Neural progenitor cell (in vitro differentiated cells): ENCODE measurements at regions not wholly inside any gene's neighbourhood (a gene's known extent, or its start where the extent isn't known, plus 50 kb on each side); places are given as distances from the start of the nearest gene placed in this dataset.

Source experiments
- DNase-seq: peaks from one replicate; pipeline ENCODE4 v3.0.0-alpha.2; 2016; ENCODE audit warnings: low spot score
- H2AFZ ChIP-seq: fragments of 200-600 bp; sonication (generic); replicated peaks from 2 replicates; pipeline ENCODE4 v1.6.1; 2016; ENCODE audit warnings: antibody characterized with exemption
- H3F3A ChIP-seq: fragments of 200-600 bp; sonication (generic); 2 replicates; pipeline ENCODE4 v1.6.1; 2016; ENCODE audit warnings: antibody characterized with exemption, low read depth
- H3K27ac ChIP-seq: fragments of 200-600 bp; sonication (generic); 2 replicates; pipeline ENCODE4 v1.5.1; 2016; ENCODE audit warnings: mild to moderate bottlenecking
- H3K27me3 ChIP-seq: fragments of 200-600 bp; sonication (generic); 2 replicates; pipeline ENCODE4 v1.6.1; 2016; ENCODE audit warnings: mild to moderate bottlenecking, moderate library complexity
- H3K36me3 ChIP-seq: fragments of 200-600 bp; sonication (generic); 2 replicates; pipeline ENCODE4 v1.5.1; 2016
- H3K4me1 ChIP-seq: fragments of 200-600 bp; sonication (generic); 2 replicates; pipeline ENCODE4 v1.6.1; 2016; ENCODE audit warnings: mixed run types
- H3K4me2 ChIP-seq: fragments of 200-600 bp; sonication (generic); 2 replicates; pipeline ENCODE4 v1.6.1; 2016
- H3K4me3 ChIP-seq: fragments of 200-600 bp; sonication (generic); 2 replicates; pipeline ENCODE4 v1.5.1; 2016
- H3K79me2 ChIP-seq: fragments of 200-600 bp; sonication (generic); 2 replicates; pipeline ENCODE4 v1.6.1; 2016; ENCODE audit warnings: low read depth
- H3K9ac ChIP-seq: fragments of 200-600 bp; sonication (generic); 2 replicates; pipeline ENCODE4 v1.6.1; 2016
- H3K9me3 ChIP-seq: fragments of 200-600 bp; sonication (generic); 2 replicates; pipeline ENCODE4 v1.5.1; 2016; ENCODE audit warnings: low read depth
- H4K20me1 ChIP-seq: fragments of 200-600 bp; sonication (generic); 2 replicates; pipeline ENCODE4 v1.6.1; 2016; ENCODE audit warnings: low read depth
- H3K27ac Mint-ChIP-seq: 3 replicates; pipeline ENCODE4 v1.8.0; 2021; ENCODE audit warnings: mixed read lengths
- H3K27me3 Mint-ChIP-seq: 2 replicates; pipeline ENCODE4 v1.8.0; 2022; ENCODE audit warnings: low read depth, mild to moderate bottlenecking, inconsistent platforms, moderate library complexity, mixed read lengths; ENCODE audit not compliant: insufficient read depth
- H3K36me3 Mint-ChIP-seq: 3 replicates; pipeline ENCODE4 v1.8.0; 2021; ENCODE audit warnings: mixed read lengths
- H3K4me1 Mint-ChIP-seq: 3 replicates; pipeline ENCODE4 v1.8.0; 2021; ENCODE audit warnings: mixed read lengths
- H3K4me3 Mint-ChIP-seq: 3 replicates; pipeline ENCODE4 v1.8.0; 2021; ENCODE audit warnings: mild to moderate bottlenecking, moderate library complexity, mixed read lengths
- H3K9me3 Mint-ChIP-seq: 3 replicates; pipeline ENCODE4 v1.8.0; 2020; ENCODE audit warnings: mixed read lengths
- EZH2 ChIP-seq: fragments of 200-600 bp; sonication (generic); IDR thresholded peaks from 2 replicates; pipeline ENCODE4 v1.6.1; 2017; ENCODE audit warnings: antibody characterized with exemption, mild to moderate bottlenecking, moderate library complexity
- EZH2phosphoT487 ChIP-seq: fragments of 200-600 bp; sonication (generic); IDR thresholded peaks from 2 replicates; pipeline ENCODE4 v1.6.1; 2017; ENCODE audit warnings: antibody characterized with exemption
- TF ChIP-seq, protein P1 (sequence below): fragments of 200-600 bp; sonication (generic); IDR thresholded peaks from 2 replicates; pipeline ENCODE4 v1.5.1; 2017; ENCODE audit warnings: antibody characterized with exemption, mild to moderate bottlenecking

GRCh38 chrX:57204306-57204705 is 67.1 kb upstream of the SPIN2A start:
- no peak overlapping the region for H2AFZ ChIP-seq
- H3K4me2 ChIP-seq: no peak overlapping the region
- Mint-ChIP-seq H3K4me3 (no peak overlapping the region), H3K9me3 (peaks cover 9% of the 10 kb centered on the region), H3K4me1 (no peaks in the 10 kb centered on the region), H3K36me3 (no peaks in the 10 kb centered on the region), H3K27me3 (peaks cover 2% of the 10 kb centered on the region), H3K27ac (no peak overlapping the region)
- no peaks in the 10 kb centered on the region for H3K27me3 ChIP-seq
- H4K20me1 ChIP-seq: no peaks in the 10 kb centered on the region
- no peak for DNase-seq
- no peaks in the 10 kb centered on the region for H3F3A ChIP-seq
- TF ChIP-seq, protein P1, sequence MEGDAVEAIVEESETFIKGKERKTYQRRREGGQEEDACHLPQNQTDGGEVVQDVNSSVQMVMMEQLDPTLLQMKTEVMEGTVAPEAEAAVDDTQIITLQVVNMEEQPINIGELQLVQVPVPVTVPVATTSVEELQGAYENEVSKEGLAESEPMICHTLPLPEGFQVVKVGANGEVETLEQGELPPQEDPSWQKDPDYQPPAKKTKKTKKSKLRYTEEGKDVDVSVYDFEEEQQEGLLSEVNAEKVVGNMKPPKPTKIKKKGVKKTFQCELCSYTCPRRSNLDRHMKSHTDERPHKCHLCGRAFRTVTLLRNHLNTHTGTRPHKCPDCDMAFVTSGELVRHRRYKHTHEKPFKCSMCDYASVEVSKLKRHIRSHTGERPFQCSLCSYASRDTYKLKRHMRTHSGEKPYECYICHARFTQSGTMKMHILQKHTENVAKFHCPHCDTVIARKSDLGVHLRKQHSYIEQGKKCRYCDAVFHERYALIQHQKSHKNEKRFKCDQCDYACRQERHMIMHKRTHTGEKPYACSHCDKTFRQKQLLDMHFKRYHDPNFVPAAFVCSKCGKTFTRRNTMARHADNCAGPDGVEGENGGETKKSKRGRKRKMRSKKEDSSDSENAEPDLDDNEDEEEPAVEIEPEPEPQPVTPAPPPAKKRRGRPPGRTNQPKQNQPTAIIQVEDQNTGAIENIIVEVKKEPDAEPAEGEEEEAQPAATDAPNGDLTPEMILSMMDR: no peak
- no peak for TF ChIP-seq EZH2
- TF ChIP-seq EZH2phosphoT487: no peak
- H3K36me3 ChIP-seq: no peaks in the 10 kb centered on the region
- H3K9me3 ChIP-seq: no peaks in the 10 kb centered on the region
- H3K4me1 ChIP-seq: no peaks in the 10 kb centered on the region
- H3K9ac ChIP-seq: no peak overlapping the region
- no peaks in the 10 kb centered on the region for H3K79me2 ChIP-seq
- H3K4me3 ChIP-seq: no peak overlapping the region
- H3K27ac ChIP-seq: no peak overlapping the region

DNA sequence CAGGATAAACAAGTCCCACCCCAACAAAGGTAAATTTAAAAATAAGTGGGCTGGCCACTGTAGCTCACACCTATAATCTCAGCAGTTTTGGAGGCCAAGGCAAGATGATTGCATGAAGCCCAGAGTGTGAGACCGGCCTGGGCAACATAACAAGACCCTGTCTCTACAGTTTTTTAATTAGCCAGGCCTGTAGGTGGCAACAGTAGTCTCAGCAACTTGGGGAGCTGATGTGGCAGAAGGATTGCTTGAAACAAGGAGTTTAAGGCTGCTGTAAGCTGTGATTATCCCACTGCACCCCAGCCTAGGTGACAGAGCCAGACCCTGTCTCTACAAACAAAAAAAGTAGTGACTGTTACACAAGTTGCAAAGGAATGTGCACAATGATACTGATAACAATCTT is 74.6 kb upstream of the FAAH2 start:
- H4K20me1 ChIP-seq: no peaks in the 10 kb centered on the region
- H3K4me3 Mint-ChIP-seq: no peak overlapping the region
- H3K27ac ChIP-seq: no peak overlapping the region
- no peak overlapping the region for H3K9ac ChIP-seq
- H3K36me3 Mint-ChIP-seq: peaks cover 4% of the 10 kb centered on the region
- H3K4me1 Mint-ChIP-seq: no peaks in the 10 kb centered on the region
- no peak overlapping the region for H3K4me2 ChIP-seq
- TF ChIP-seq EZH2 (no peak), EZH2phosphoT487 (no peak)
- TF ChIP-seq, protein P1: peak; percentile 18
- H3K27ac Mint-ChIP-seq: no peak overlapping the region
- H3K4me1 ChIP-seq: no peaks in the 10 kb centered on the region
- H3K79me2 ChIP-seq: no peaks in the 10 kb centered on the region
- DNase-seq: peak; percentile 5
- H3K9me3 Mint-ChIP-seq: peaks cover 12% of the 10 kb centered on the region
- H3K9me3 ChIP-seq: no peaks in the 10 kb centered on the region
- H3K36me3 ChIP-seq: no peaks in the 10 kb centered on the region
- no peaks in the 10 kb centered on the region for H3F3A ChIP-seq
- H3K27me3 ChIP-seq: no peaks in the 10 kb centered on the region
- H3K27me3 Mint-ChIP-seq: peaks cover 2% of the 10 kb centered on the region
- no peak overlapping the region for H2AFZ ChIP-seq
- no peak overlapping the region for H3K4me3 ChIP-seq

- Histone ChIP-seq H3K4me1 (no peaks in the 10 kb centered on the region), H3F3A (no peaks in the 10 kb centered on the region), H4K20me1 (no peaks in the 10 kb centered on the region), H3K27me3 (no peaks in the 10 kb centered on the region), H3K9me3 (peaks cover 7% of the 10 kb centered on the region), H3K36me3 (no peaks in the 10 kb centered on the region), H3K27ac (no peak overlapping the region), H3K4me2 (no peak overlapping the region), H2AFZ (no peak overlapping the region), H3K79me2 (no peaks in the 10 kb centered on the region), H3K4me3 (no peak overlapping the region), H3K9ac (no peak overlapping the region)
- Mint-ChIP-seq H3K27me3 (no peaks in the 10 kb centered on the region), H3K4me3 (no peak overlapping the region), H3K36me3 (peaks cover 4% of the 10 kb centered on the region), H3K9me3 (peaks cover 16% of the 10 kb centered on the region), H3K27ac (no peak overlapping the region), H3K4me1 (no peaks in the 10 kb centered on the region)
- DNase-seq: no peak
- TF ChIP-seq, protein P1: no peak
- no peak for TF ChIP-seq EZH2
- TF ChIP-seq EZH2phosphoT487: no peak
Observed at GRCh38 chrX:57227691-57228090, 58.8 kb upstream of the FAAH2 start.
